ENCODE measurements at regions not wholly inside any gene's neighbourhood (a gene's known extent, or its start where the extent isn't known, plus 50 kb on each side); places are given as distances from the start of the nearest gene placed in this dataset.

- Histone ChIP-seq H3K4me1 (replicated peaks in 1 of 4; ENCODE audit: control insufficient read depth in 3 of 4, insufficient read depth in 4 of 4, low read length in 3 of 4) (no peaks in the 10 kb centered on the region), H3K27me3 (replicated peaks in 1 of 4; ENCODE audit: control insufficient read depth in 3 of 4, extremely low read depth in 1 of 4, insufficient read depth in 3 of 4, low read length in 3 of 4) (peaks cover 0 to 2% (median 0%) of the 10 kb centered on the region in 4 experiments; a peak in 2 of 7 replicates), H3K9ac (replicated peaks in 1 of 4; ENCODE audit: extremely low read depth in 1 of 4, low read depth in 3 of 4, low read length in 3 of 4) (no peak overlapping the region), H2AK5ac (ENCODE audit: low read depth, low read length) (no peak overlapping the region), H3K27ac (ENCODE audit: low read depth, low read length) (no peak overlapping the region), H2BK120ac (replicated peaks; ENCODE audit: low read depth, low read length) (no peak overlapping the region), H3K4ac (replicated peaks; ENCODE audit: insufficient read length, low read depth, low read length) (no peak overlapping the region), H2AFZ (ENCODE audit: low read length) (no peak overlapping the region), H3K18ac (ENCODE audit: extremely low read depth, low read length) (no peak overlapping the region), H2BK15ac (ENCODE audit: low read length) (no peak overlapping the region), H3K23me2 (ENCODE audit: low read depth, low read length) (no peaks in the 10 kb centered on the region), H4K8ac (ENCODE audit: extremely low read depth, insufficient read depth, low read length) (no peak overlapping the region), H2BK12ac (ENCODE audit: low read depth, low read length) (no peak overlapping the region), H3K79me1 (ENCODE audit: low read depth, low read length) (no peaks in the 10 kb centered on the region), H2BK20ac (ENCODE audit: low read length) (no peak overlapping the region), H3K23ac (ENCODE audit: insufficient read length) (no peak overlapping the region), H3K79me2 (ENCODE audit: control insufficient read depth in 1 of 2, insufficient read depth in 2 of 2, low read length in 2 of 2) (no peaks in the 10 kb centered on the region), H3K9me3 (ENCODE audit: insufficient read depth in 2 of 2, low read depth in 1 of 2, low read length in 1 of 2) (no peaks in the 10 kb centered on the region), H4K91ac (replicated peaks; ENCODE audit: insufficient read length, low read length) (no peak overlapping the region), H3K14ac (ENCODE audit: insufficient read length) (no peak overlapping the region), H4K20me1 (replicated peaks in 1 of 2; ENCODE audit: control insufficient read depth in 1 of 2, insufficient read depth in 2 of 2, low read length in 2 of 2) (no peaks in the 10 kb centered on the region), H3K4me2 (ENCODE audit: insufficient read depth in 1 of 2, low read depth in 2 of 2, low read length in 2 of 2) (no peak overlapping the region), H3K36me3 (ENCODE audit: control insufficient read depth in 2 of 4, insufficient read depth in 4 of 4, low read length in 3 of 4) (no peaks in the 10 kb centered on the region), H4K5ac (ENCODE audit: insufficient read length, low read depth, low read length) (no peak overlapping the region), H3K4me3 (ENCODE audit: extremely low read depth in 1 of 4, insufficient read depth in 2 of 4, low read depth in 3 of 4, low read length in 4 of 4) (no peak overlapping the region), H2BK5ac (ENCODE audit: low read depth, low read length) (no peak overlapping the region), H3K56ac (replicated peaks; ENCODE audit: insufficient read length, low read depth, low read length) (no peak overlapping the region)
- ChIA-PET CTCF (ENCODE audit: partially characterized antibody) (interaction anchor here (0.6 to 1.2 kb wide), 3 partner anchors 9 to 483 kb away, joined by 3 to 4 read pairs (median 3); no protein-coding TSS in a partner anchor), POLR2A (ENCODE audit: partially characterized antibody) (interaction anchor here (1.0 to 2.3 kb wide), 2 partner anchors 26 to 33 kb away, joined by 5 to 9 read pairs; no protein-coding TSS in a partner anchor)
- TF ChIP-seq MAFK (IDR thresholded peaks at IDR 0.05; ENCODE audit: low read depth, low read length) = no peak
- TF ChIP-seq GTF2F1 (IDR thresholded peaks at IDR 0.05; ENCODE audit: borderline replicate concordance, low read depth, low read length) = no peak
- no peak for TF ChIP-seq TAF7 (optimal IDR thresholded peaks at IDR 0.05; ENCODE audit: borderline replicate concordance, low read depth, low read length)
- TF ChIP-seq JUN (IDR thresholded peaks at IDR 0.05; ENCODE audit: low read depth, low read length) = no peak
- TF ChIP-seq TAF1 (IDR thresholded peaks at IDR 0.05; ENCODE audit: low read depth, low read length) = no peak
- FAIRE-seq (no peak), DNase-seq (ENCODE audit: low read depth in 1 of 2, low spot score in 2 of 2) (no peak)
- WGBS, 2 experiments (ENCODE audit: extremely low coverage in 1 of 2, insufficient coverage in 1 of 2, insufficient read length in 1 of 2, insufficient replicate concordance in 2 of 2, low coverage in 1 of 2, low lambda C conversion rate in 2 of 2, missing lambda C conversion rate in 1 of 2) = 81% methylated on average over 13 of the region's 13 CpGs; no CpG with 5 or more reads in 1 of the 2 experiments
Observed at GRCh38 chr15:92848852-92849598, 51.1 kb upstream of the CHD2 start.
